NB4 (cell line): ENCODE measurements at regions not wholly inside any gene's neighbourhood (a gene's known extent, or its start where the extent isn't known, plus 50 kb on each side); places are given as distances from the start of the nearest gene placed in this dataset.
A peak's percentile ranks its signal among the peaks of the same experiment; 100 is the strongest.

Source experiments
- DNase-seq: peaks from one replicate; pipeline ENCODE4 v3.0.0; 2010; ENCODE audit warnings: low read depth
- H3K4me3 ChIP-seq: one replicate; pipeline ENCODE4 v1.5.1; 2011; ENCODE audit warnings: mild to moderate bottlenecking, low read depth, low read length, moderate library complexity
- MYC ChIP-seq: IDR thresholded peaks from 2 replicates; pipeline ENCODE4 v1.6.1; 2011; ENCODE audit warnings: low read depth, low read length
- POLR2A ChIP-seq: IDR thresholded peaks from 2 replicates; pipeline ENCODE4 v1.6.1; 2011; ENCODE audit warnings: mild to moderate bottlenecking; ENCODE audit not compliant: insufficient read length; ENCODE audit errors: extremely low read depth
- TF ChIP-seq, protein P1 (sequence below): IDR thresholded peaks from one replicate; pipeline ENCODE4 v1.5.1; 2012; ENCODE audit warnings: low read depth, low read length
- TF ChIP-seq, protein P2 (sequence below): IDR thresholded peaks from 2 replicates; pipeline ENCODE4 v1.6.1; 2011; ENCODE audit warnings: low read depth, low read length

DNA sequence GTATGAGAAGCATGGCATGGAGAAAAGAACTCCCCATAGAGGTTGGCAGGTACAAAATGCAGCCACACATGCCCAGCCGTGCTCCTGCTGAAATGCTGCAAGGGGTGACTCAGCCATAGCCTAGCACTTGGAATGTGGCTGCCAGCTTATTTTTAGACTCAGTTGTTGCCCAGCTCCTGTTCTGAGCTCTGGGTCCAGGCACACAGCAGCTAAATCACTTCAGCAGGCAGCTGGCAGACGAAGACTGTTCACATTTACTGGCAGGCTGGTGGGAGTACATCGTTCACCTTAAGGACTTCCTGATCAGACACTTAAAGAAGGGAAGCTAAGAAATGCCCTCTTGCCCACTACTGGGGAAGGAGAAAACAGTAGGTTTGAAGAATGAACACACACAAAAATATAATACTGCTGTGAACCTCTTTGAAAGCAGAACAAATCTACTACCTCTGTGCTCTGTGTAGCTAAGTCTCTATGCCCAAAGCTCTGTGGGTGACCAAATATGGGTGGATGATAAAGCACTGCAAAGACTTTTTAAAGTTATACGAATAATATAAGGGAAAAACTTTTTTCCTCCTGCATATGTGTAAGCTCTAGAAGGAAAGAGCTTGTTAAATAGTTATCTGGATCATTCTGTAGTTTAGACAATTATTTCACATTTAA lies 146.1 kb downstream of the LNPK start:
- TF ChIP-seq, protein P1, sequence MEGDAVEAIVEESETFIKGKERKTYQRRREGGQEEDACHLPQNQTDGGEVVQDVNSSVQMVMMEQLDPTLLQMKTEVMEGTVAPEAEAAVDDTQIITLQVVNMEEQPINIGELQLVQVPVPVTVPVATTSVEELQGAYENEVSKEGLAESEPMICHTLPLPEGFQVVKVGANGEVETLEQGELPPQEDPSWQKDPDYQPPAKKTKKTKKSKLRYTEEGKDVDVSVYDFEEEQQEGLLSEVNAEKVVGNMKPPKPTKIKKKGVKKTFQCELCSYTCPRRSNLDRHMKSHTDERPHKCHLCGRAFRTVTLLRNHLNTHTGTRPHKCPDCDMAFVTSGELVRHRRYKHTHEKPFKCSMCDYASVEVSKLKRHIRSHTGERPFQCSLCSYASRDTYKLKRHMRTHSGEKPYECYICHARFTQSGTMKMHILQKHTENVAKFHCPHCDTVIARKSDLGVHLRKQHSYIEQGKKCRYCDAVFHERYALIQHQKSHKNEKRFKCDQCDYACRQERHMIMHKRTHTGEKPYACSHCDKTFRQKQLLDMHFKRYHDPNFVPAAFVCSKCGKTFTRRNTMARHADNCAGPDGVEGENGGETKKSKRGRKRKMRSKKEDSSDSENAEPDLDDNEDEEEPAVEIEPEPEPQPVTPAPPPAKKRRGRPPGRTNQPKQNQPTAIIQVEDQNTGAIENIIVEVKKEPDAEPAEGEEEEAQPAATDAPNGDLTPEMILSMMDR = no peak
- TF ChIP-seq, protein P2, sequence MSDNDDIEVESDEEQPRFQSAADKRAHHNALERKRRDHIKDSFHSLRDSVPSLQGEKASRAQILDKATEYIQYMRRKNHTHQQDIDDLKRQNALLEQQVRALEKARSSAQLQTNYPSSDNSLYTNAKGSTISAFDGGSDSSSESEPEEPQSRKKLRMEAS = no peak
- TF ChIP-seq MYC = no peak
- TF ChIP-seq POLR2A = no peak
- H3K4me3 ChIP-seq = no peak overlapping the region
- DNase-seq = peak; percentile 17

DNA sequence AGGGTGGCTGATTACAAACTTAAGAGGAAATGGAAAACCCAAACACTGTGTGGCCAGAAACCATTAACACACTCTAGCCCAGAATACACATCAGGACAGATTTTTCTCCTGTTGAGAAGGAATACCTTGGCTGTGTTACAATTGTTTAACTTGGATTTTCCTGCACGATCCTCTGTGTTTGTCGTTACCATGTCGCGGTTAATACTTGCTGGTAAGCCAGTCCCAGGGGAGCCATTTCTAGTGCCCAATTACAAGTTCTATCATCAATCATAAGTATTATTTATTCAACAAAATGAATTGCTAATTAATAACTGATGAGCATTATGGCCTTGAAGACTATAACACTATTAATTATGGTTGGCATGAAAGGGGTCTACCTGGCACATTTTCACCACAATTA lies 146.8 kb downstream of the LNPK start:
- DNase-seq = no peak
- no peak for TF ChIP-seq MYC
- TF ChIP-seq POLR2A = no peak
- TF ChIP-seq, protein P2 = no peak
- TF ChIP-seq, protein P1 = no peak

DNA sequence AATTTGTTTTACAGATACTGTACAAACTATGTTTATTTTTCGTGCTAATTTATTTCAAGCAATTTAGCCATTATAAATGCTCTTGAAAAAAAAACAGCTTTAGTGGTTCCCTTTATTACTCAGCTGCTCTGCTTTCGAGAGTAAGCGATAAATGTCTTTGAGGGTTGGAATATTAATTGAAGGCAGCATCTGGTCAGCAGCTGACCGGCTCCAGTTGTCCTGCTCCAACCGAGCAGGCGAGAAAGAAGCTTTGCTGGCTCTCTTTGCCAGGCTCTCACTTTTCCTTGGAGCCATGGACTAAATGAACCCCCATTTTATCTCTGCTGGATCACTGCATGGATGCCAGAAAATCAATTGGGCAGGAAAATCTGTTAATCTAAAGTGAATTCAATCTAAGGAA lies 147.4 kb downstream of the LNPK start:
- no peak overlapping the region for H3K4me3 ChIP-seq
- no peak for DNase-seq
- TF ChIP-seq POLR2A = no peak
- TF ChIP-seq, protein P2 = no peak
- TF ChIP-seq, protein P1 = no peak
- TF ChIP-seq MYC = no peak

More for the DNA sequence above, 146.8 kb downstream of the LNPK start:
- H3K4me3 ChIP-seq = no peak overlapping the region

DNA sequence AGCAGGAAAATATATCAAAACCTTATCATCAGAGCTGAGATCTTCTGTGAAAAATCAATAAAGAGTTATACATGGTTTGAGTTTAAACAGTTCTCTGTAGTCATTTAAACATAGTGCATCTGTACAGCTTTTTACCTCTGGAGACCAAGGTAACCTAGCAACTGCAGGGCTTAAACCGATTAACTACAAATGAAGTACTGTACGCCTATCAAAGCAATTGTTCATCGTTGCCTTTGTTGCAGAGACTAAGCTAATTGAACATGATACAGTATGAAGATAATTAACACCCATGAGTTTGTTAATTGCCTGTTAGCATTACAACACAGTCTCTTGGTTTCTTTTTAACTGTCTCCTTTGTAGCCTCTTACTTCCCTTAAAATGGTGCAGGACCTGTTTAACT lies 147.9 kb downstream of the LNPK start:
- no peak overlapping the region for H3K4me3 ChIP-seq
- DNase-seq = peak; percentile 5
- TF ChIP-seq POLR2A (no peak), MYC (no peak)
- TF ChIP-seq, protein P1 = no peak
- TF ChIP-seq, protein P2 = no peak

DNA sequence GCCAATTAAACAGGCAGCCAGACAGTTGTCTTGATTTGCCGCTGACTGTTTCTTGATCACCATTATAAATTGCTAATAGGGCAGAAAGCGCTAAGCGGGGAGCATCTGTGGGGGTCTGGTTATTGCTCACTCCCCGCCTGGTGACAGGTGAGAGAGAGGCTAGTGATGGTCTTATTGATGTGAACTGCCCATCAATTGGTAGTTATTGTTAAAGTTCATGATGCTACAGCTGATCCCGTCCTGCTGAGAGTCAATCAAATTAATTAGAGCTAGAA lies 148.5 kb downstream of the LNPK start:
- no peak overlapping the region for H3K4me3 ChIP-seq
- TF ChIP-seq, protein P1 = no peak
- DNase-seq = no peak
